ENCODE measurements at regions not wholly inside any gene's neighbourhood (a gene's known extent, or its start where the extent isn't known, plus 50 kb on each side); places are given as distances from the start of the nearest gene placed in this dataset.

- H3K27me3 Mint-ChIP-seq (ENCODE audit: insufficient read depth, unreplicated experiment) = peaks cover 11% of the 10 kb centered on the region
Measured at GRCh38 chr7:157088136-157088535, 50.6 kb upstream of the UBE3C start.

More at GRCh38 chr7:157088136-157088535, 50.6 kb upstream of the UBE3C start:
- H3K4me3 Mint-ChIP-seq (ENCODE audit: unreplicated experiment) = no peak overlapping the region
- no peaks in the 10 kb centered on the region for H3K9me3 Mint-ChIP-seq (ENCODE audit: unreplicated experiment)
- H3K4me1 Mint-ChIP-seq (ENCODE audit: insufficient read depth, unreplicated experiment) = no peaks in the 10 kb centered on the region
- intact Hi-C loops (cut with micrococcal nuclease) = no loop called here
- no peaks in the 10 kb centered on the region for H3K36me3 Mint-ChIP-seq (ENCODE audit: insufficient read depth, unreplicated experiment)
- POLR2A ChIA-PET = no interaction called here
- no peak overlapping the region for H3K27ac Mint-ChIP-seq (ENCODE audit: low read depth, unreplicated experiment)
- CTCF ChIA-PET = no interaction called here
- no peak for DNase-seq (ENCODE audit: unreplicated experiment)
- TF ChIP-seq CTCF (IDR thresholded peaks at IDR 0.05; ENCODE audit: unreplicated experiment) = no peak
- BruUV-seq (replicated peaks) = no TSS peak
